ENCODE measurements at regions not wholly inside any gene's neighbourhood (a gene's known extent, or its start where the extent isn't known, plus 50 kb on each side); places are given as distances from the start of the nearest gene placed in this dataset.

DNA sequence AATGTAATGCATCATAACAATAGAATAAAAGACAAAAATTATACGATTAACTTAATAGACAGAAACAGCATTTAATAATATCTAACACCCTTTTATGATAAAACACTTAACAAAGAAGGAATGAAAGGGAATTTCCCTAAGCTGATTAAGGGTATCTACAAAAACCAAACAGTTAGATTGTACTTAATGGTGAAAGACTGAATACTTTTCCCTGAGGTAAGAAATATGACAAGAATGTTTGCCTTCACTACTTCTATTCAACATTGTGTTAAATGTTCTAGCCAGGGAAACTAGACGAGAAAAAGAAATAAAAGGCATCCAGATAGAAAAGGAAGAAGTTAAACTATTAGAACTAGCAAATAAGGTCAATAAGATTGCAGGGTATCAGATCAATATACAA is 276.9 kb downstream of the BAMBI start:
- TF ChIP-seq POLR2AphosphoS5 (IDR thresholded peaks at IDR 0.05; ENCODE audit: borderline replicate concordance, low read depth, low read length) = no peak
- no peak for TF ChIP-seq EZH2 (IDR thresholded peaks at IDR 0.05)
